NT2/D1 (cell line): ENCODE measurements at regions not wholly inside any gene's neighbourhood (a gene's known extent, or its start where the extent isn't known, plus 50 kb on each side); places are given as distances from the start of the nearest gene placed in this dataset.

ENCODE experiments used
- DNase-seq: peaks from one replicate; pipeline ENCODE4 v3.0.0-alpha.2; 2011; ENCODE audit warnings: low read depth, low spot score
- H3K27me3 ChIP-seq: 2 replicates; pipeline ENCODE4 v1.6.0; 2011; ENCODE audit warnings: mild to moderate bottlenecking; ENCODE audit not compliant: insufficient read length, insufficient read depth
- H3K36me3 ChIP-seq: 2 replicates; pipeline ENCODE4 v1.6.1; 2011; ENCODE audit warnings: mild to moderate bottlenecking, low read length, mixed read lengths; ENCODE audit not compliant: insufficient read depth, insufficient read length
- H3K4me1 ChIP-seq: 2 replicates; pipeline ENCODE4 v1.5.1; 2011; ENCODE audit not compliant: insufficient read depth, insufficient read length
- H3K4me3 ChIP-seq: 2 replicates; pipeline ENCODE4 v1.5.1; 2011; ENCODE audit warnings: low read depth; ENCODE audit not compliant: insufficient read length
- H3K9ac ChIP-seq: 2 replicates; pipeline ENCODE4 v1.6.0; 2011; ENCODE audit warnings: low read depth; ENCODE audit not compliant: insufficient read length
- H3K9me3 ChIP-seq: 2 replicates; pipeline ENCODE4 v1.5.1; 2011; ENCODE audit warnings: mild to moderate bottlenecking, low read length; ENCODE audit not compliant: insufficient read depth
- SUZ12 ChIP-seq: IDR thresholded peaks from 2 replicates; pipeline ENCODE4 v1.6.1; 2011; ENCODE audit not compliant: insufficient read length, insufficient read depth; ENCODE audit errors: extremely low read depth
- YY1 ChIP-seq: IDR thresholded peaks from 2 replicates; pipeline ENCODE4 v1.6.1; 2011; ENCODE audit not compliant: insufficient read length, insufficient read depth
- ZNF274 ChIP-seq: IDR thresholded peaks from 2 replicates; pipeline ENCODE4 v1.6.1; 2011; ENCODE audit warnings: mild to moderate bottlenecking, low read depth, low read length

- no peak for DNase-seq
- no peak overlapping the region for H3K9ac ChIP-seq
- TF ChIP-seq SUZ12 = no peak
- TF ChIP-seq ZNF274 = no peak
- no peak for TF ChIP-seq YY1
- H3K4me3 ChIP-seq = no peak overlapping the region
- H3K9me3 ChIP-seq = no peaks in the 10 kb centered on the region
- H3K4me1 ChIP-seq = no peaks in the 10 kb centered on the region
- H3K27me3 ChIP-seq = no peaks in the 10 kb centered on the region
- no peaks in the 10 kb centered on the region for H3K36me3 ChIP-seq
These were observed 952.5 kb downstream of the CDH8 start for GRCh38 chr16:61083711-61084110.

- DNase-seq = no peak
- H3K4me1 ChIP-seq = no peaks in the 10 kb centered on the region
- peaks cover 13% of the 10 kb centered on the region for H3K9me3 ChIP-seq
- no peaks in the 10 kb centered on the region for H3K36me3 ChIP-seq
- H3K27me3 ChIP-seq = no peaks in the 10 kb centered on the region
- H3K9ac ChIP-seq = no peak overlapping the region
- TF ChIP-seq SUZ12 (no peak), YY1 (no peak), ZNF274 (no peak)
- H3K4me3 ChIP-seq = no peak overlapping the region
These were observed 961.9 kb downstream of the CDH8 start for GRCh38 chr16:61074324-61074723.

- no peak for DNase-seq
- no peak overlapping the region for H3K9ac ChIP-seq
These were observed 978.6 kb downstream of the CDH8 start for GRCh38 chr16:61057635-61058034.

GRCh38 chr16:61050547-61050946, 985.7 kb downstream of the CDH8 start:
- no peak for DNase-seq
- Histone ChIP-seq H3K4me1 (no peaks in the 10 kb centered on the region), H3K9ac (no peak overlapping the region), H3K9me3 (no peaks in the 10 kb centered on the region), H3K4me3 (no peak overlapping the region), H3K27me3 (no peaks in the 10 kb centered on the region), H3K36me3 (no peaks in the 10 kb centered on the region)
- TF ChIP-seq SUZ12 (no peak), ZNF274 (no peak), YY1 (no peak)

More at GRCh38 chr16:61057635-61058034, 978.6 kb downstream of the CDH8 start:
- no peaks in the 10 kb centered on the region for H3K27me3 ChIP-seq
- H3K9me3 ChIP-seq = no peaks in the 10 kb centered on the region
- H3K36me3 ChIP-seq = no peaks in the 10 kb centered on the region
- TF ChIP-seq SUZ12 = no peak
- TF ChIP-seq YY1 = no peak
- TF ChIP-seq ZNF274 = no peak
- H3K4me3 ChIP-seq = no peak overlapping the region
- H3K4me1 ChIP-seq = no peaks in the 10 kb centered on the region

GRCh38 chr16:61045931-61046330, 990.3 kb downstream of the CDH8 start:
- H3K4me1 ChIP-seq = no peaks in the 10 kb centered on the region
- H3K27me3 ChIP-seq = no peaks in the 10 kb centered on the region
- H3K36me3 ChIP-seq = no peaks in the 10 kb centered on the region
- H3K9ac ChIP-seq = no peak overlapping the region
- TF ChIP-seq SUZ12 (no peak), ZNF274 (no peak), YY1 (no peak)
- no peak for DNase-seq
- no peaks in the 10 kb centered on the region for H3K9me3 ChIP-seq
- H3K4me3 ChIP-seq = no peak overlapping the region

GRCh38 chr16:61042737-61043136, 993.5 kb downstream of the CDH8 start:
- no peak for TF ChIP-seq ZNF274
- TF ChIP-seq YY1 = no peak
- no peak for TF ChIP-seq SUZ12
- Histone ChIP-seq H3K36me3 (no peaks in the 10 kb centered on the region), H3K9me3 (no peaks in the 10 kb centered on the region), H3K4me3 (no peak overlapping the region), H3K9ac (no peak overlapping the region), H3K4me1 (no peaks in the 10 kb centered on the region), H3K27me3 (no peaks in the 10 kb centered on the region)
- peak; percentile 22 for DNase-seq

- Histone ChIP-seq H3K9ac (no peak overlapping the region), H3K4me3 (no peak overlapping the region), H3K4me1 (no peaks in the 10 kb centered on the region), H3K9me3 (peaks cover 4% of the 10 kb centered on the region; the same call in 1 of the 2 replicates), H3K27me3 (no peaks in the 10 kb centered on the region), H3K36me3 (no peaks in the 10 kb centered on the region)
- DNase-seq = no peak
- TF ChIP-seq ZNF274 = no peak
- TF ChIP-seq YY1 = no peak
- TF ChIP-seq SUZ12 = no peak
These were observed 1005.6 kb downstream of the CDH8 start for GRCh38 chr16:61030616-61031015.
